HG02763 (cell line): ENCODE measurements at regions not wholly inside any gene's neighbourhood (a gene's known extent, or its start where the extent isn't known, plus 50 kb on each side); places are given as distances from the start of the nearest gene placed in this dataset.
"Not testable (repeated sequence)": the region's sequence is repeated elsewhere in the genome, so short reads cannot be mapped to it uniquely, and the experiment has no call there.

Experiments used
- ATAC-seq: cut with Tn5 transposase; IDR thresholded peaks from one replicate; pipeline ENCODE4 v1.9.1; 2021; ENCODE audit warnings: mild to moderate bottlenecking, moderate library complexity; ENCODE audit not compliant: unreplicated experiment

GRCh38 chr11:82396639-82397038 is 337.0 kb downstream of the FAM181B start:
- ATAC-seq: not testable (repeated sequence)

DNA sequence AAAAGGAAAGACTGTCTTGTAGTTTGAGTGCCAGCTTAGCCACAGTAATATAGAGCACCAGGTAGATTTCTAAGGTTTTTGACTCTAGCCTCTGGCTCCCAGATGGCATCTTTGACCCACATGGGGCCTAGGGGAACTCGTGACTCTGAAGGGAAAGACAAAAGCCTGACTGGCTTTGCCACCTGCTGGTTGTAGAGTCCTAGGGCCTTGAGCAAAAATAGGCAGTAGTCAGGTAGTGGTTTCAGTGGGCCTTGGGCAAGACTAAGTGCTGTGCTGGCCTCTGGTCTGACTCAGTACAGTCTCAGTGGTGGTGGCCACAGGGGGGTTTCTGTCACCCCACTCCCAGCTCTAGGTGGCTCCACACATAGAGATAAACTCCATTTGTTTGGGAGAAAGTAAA is 349.4 kb downstream of the FAM181B start:
- no peak for ATAC-seq

GRCh38 chr11:82373781-82374542 is 359.7 kb downstream of the FAM181B start:
- no peak for ATAC-seq

DNA sequence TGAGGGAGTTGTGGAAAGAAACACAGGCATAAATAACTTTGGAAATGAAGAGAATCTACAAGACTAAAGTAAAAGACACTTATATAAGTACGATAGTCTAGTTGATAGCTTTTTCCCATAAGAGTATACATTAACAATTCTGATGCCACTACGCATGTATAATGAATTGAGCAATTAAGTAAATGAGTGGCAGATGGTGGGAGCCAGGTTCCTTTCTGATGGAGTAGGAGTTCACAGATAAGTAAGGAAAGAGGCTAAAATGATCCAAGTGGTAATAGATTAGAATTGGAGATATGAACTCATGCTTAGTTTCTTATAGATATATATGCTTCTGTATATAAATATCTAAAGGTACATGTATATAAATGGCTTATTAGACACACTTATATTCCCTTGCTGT is 368.3 kb downstream of the FAM181B start:
- ATAC-seq: no peak

- no peak for ATAC-seq
Measured at GRCh38 chr11:82356316-82356715, 377.3 kb downstream of the FAM181B start.

GRCh38 chr11:82355313-82355823 is 378.3 kb downstream of the FAM181B start:
- no peak for ATAC-seq

- no peak for ATAC-seq
Measured at GRCh38 chr11:82326853-82327252, 406.8 kb downstream of the FAM181B start.

DNA sequence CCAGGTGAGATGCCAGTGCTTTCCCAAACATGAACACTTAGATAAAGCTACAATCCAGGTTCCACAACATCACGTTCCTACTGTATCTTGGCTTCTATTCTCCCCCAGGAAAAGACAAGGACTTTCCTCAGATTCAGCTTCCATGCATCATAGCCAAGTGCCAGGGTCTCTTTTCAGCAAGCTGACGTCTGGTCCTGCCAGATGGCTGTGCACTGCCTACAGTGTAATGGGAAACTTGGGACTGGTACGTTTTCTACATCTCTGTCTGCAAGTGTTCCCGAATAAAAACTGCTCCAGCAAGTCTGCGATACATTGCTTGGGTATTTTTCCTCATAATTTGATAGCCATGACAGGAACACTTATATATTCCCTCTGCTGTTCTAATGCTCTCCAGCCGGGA is 412.5 kb downstream of the FAM181B start:
- no peak for ATAC-seq

DNA sequence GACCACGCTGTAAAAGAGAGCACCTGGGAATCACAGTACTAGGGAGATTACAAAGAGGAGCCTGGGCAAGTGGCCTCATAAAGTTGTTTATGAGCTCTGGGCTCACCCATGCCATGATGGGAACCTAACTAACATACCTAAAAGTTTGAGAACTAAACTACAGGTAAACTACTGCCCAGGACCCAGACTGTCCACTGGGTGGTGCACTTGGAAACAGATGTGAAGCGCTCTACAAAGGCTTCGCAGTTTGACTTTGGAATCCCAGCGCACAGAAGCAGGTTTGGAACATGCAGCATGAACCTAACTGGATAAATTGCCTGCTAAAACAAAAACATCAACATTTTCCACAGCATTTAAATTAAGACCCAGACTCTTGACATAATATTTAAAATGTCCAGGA is 418.6 kb downstream of the FAM181B start:
- no peak for ATAC-seq

DNA sequence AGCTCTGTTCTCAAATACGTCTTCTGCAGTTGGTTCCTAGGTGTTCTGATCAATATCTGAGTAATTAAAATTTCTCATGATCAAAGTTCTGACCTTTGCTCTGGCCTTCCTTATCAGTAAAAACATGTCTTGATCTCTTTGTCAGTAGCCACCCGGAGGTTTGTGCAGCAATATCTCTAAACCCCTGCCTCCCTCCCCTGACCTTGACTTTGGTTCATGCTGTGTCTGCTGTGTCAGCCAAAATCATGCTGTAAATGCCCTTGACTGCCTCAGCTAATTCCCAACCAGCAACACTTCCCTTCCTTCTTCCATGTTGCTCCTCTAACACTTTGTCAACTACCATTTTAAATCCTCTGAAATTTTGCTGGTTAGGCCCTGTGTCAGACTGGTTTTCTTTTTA is 424.7 kb downstream of the FAM181B start:
- ATAC-seq: no peak

DNA sequence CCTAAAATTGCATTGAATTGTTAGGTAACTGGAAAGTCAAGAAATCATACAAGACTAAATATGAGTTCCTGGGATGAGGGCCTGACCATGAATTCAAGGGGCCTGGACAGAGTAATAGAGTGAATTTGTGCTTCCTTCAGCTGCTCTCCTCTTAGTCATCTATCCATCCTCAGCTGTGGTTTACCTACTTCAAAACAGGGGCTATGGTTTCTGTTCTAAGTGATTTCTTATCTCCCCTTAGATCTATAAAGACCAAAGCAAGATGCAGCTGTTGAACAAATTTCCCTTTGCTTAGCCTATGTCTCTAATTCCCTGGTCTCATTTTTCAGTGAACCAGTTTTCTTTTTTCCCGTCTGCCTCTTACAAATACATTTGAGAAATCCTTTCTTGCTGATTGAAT is 428.5 kb downstream of the FAM181B start:
- ATAC-seq: no peak

GRCh38 chr11:82303671-82304070 is 430.0 kb downstream of the FAM181B start:
- no peak for ATAC-seq

DNA sequence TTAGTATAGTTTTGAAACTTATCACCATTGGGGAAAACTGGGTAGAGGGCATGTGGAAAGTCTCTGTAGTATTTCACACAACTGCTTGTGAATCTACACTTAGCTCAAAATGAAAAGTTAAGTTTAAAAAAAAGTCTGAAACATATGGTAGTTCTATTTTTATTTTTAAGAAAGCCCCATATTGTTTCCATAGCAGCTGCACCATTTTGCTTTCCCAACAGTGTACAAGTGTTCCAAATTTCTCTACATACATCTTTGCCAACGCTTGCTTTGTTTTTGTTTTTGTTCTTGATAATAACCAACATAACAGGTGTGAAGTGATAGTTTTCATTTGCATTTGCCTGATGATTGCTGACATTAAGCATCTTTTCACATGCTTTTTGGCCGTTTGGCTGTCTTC is 445.2 kb downstream of the FAM181B start:
- ATAC-seq: no peak

DNA sequence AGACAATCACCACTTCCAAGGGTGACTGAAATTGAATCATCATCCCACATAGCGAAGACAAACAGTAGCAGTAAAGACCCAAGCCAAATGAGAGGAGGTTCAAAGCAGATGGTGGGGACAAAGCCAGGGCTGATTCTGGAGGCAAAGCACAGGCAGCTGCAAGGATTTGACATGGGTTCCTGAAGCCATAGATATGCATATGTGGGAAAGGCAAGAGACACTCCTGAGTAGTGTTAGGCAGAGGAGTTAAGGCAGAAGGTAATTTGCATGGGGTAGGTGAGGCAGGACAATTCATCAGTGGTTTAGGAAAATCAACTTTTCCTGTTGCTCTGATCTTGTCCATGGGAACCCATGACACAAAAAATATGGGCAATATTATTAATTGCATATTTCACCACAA is 462.8 kb downstream of the FAM181B start:
- no peak for ATAC-seq

GRCh38 chr11:82268627-82269026 is 465.0 kb downstream of the FAM181B start:
- ATAC-seq: no peak

DNA sequence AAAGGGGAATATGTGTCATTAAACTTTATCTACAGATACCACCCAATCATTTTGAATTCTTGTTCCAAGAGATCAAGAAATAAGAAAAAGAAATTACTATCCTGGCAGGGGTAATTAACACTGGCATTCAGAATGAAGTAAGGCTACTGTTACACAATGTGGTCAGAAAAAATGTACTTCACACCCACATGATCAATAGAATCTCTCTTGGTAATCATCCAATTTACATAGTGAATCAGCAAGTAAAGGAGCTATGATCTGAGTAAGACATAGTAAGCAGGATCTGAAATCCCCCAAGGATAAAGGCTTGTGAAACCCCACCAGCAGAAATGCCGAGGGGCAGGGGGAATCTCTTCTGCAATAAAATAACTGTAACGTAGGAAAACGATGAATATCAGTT is 466.5 kb downstream of the FAM181B start:
- ATAC-seq: no peak

GRCh38 chr11:82261367-82261766 is 472.3 kb downstream of the FAM181B start:
- no peak for ATAC-seq

GRCh38 chr11:82250047-82250446 is 483.6 kb downstream of the FAM181B start:
- ATAC-seq: no peak

GRCh38 chr11:82246926-82247325 is 486.7 kb downstream of the FAM181B start:
- ATAC-seq: no peak

DNA sequence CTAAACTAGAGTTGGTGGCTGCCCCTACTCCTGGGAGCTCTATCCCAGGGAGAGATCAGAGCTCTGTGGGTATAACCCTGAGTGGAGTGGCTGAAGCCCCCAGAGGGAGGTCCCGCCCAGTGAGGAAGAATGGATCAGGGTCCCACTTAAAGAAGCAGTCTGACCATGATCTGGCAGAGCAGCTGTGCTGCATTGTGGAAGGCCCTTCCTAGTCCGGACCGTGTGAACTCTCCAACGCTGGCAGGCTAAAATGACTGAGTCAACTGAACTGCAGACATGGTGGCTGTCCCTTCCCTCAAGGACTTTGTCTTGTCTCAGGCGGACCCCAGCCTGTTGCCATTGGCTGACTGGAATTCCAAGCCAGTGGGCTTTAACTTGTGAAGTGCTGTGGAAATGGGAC is 494.2 kb downstream of the FAM181B start:
- no peak for ATAC-seq

GRCh38 chr11:82234256-82234655 is 499.4 kb downstream of the FAM181B start:
- ATAC-seq: no peak

GRCh38 chr11:82233201-82233600 is 500.5 kb downstream of the FAM181B start:
- ATAC-seq: no peak

GRCh38 chr11:82229341-82229740 is 504.3 kb downstream of the FAM181B start:
- no peak for ATAC-seq
